HG02642 (cell line): ENCODE measurements at regions not wholly inside any gene's neighbourhood (a gene's known extent, or its start where the extent isn't known, plus 50 kb on each side); places are given as distances from the start of the nearest gene placed in this dataset.
A peak's percentile ranks its signal among the peaks of the same experiment; 100 is the strongest.

ENCODE experiments used
- ATAC-seq: cut with Tn5 transposase; IDR thresholded peaks from one replicate; pipeline ENCODE4 v1.9.1; 2021; ENCODE audit warnings: mild to moderate bottlenecking; ENCODE audit not compliant: unreplicated experiment, poor library complexity

- no peak for ATAC-seq
These were observed 72.8 kb upstream of the BOD1 start for GRCh38 chr5:173689171-173689736.

- ATAC-seq, result no peak
These were observed 73.4 kb upstream of the BOD1 start for GRCh38 chr5:173689737-173690360.

GRCh38 chr5:173691931-173692330 is 75.5 kb upstream of the BOD1 start:
- no peak for ATAC-seq

GRCh38 chr5:173693670-173694069 is 77.2 kb upstream of the BOD1 start:
- ATAC-seq, result no peak

- no peak for ATAC-seq
These were observed 79.8 kb upstream of the BOD1 start for GRCh38 chr5:173696216-173696615.

GRCh38 chr5:173697931-173698579 is 81.6 kb upstream of the BOD1 start:
- ATAC-seq, result peak; percentile 62

- ATAC-seq, result no peak
These were observed 83.5 kb upstream of the BOD1 start for GRCh38 chr5:173699966-173700365.

- ATAC-seq, result no peak
These were observed 87.0 kb upstream of the BOD1 start for GRCh38 chr5:173703466-173703865.

- no peak for ATAC-seq
These were observed 88.4 kb upstream of the BOD1 start for GRCh38 chr5:173704615-173705511.

- ATAC-seq, result no peak
These were observed 89.1 kb upstream of the BOD1 start for GRCh38 chr5:173705512-173706044.

- no peak for ATAC-seq
These were observed 90.2 kb upstream of the BOD1 start for GRCh38 chr5:173706700-173707099.

- peak; percentile 70 for ATAC-seq
These were observed 90.9 kb upstream of the BOD1 start for GRCh38 chr5:173707392-173707791.

- ATAC-seq, result no peak
These were observed 92.7 kb upstream of the BOD1 start for GRCh38 chr5:173709145-173709544.

GRCh38 chr5:173709761-173710160 is 93.3 kb upstream of the BOD1 start:
- ATAC-seq, result no peak

- no peak for ATAC-seq
These were observed 94.1 kb upstream of the BOD1 start for GRCh38 chr5:173710528-173710927.

- ATAC-seq, result no peak
These were observed 95.0 kb upstream of the BOD1 start for GRCh38 chr5:173711466-173711865.

GRCh38 chr5:173712609-173713175 is 96.2 kb upstream of the BOD1 start:
- no peak for ATAC-seq

- no peak for ATAC-seq
These were observed 98.3 kb upstream of the BOD1 start for GRCh38 chr5:173714551-173715428.

- ATAC-seq, result no peak
These were observed 99.2 kb upstream of the BOD1 start for GRCh38 chr5:173715607-173716006.
